ENCODE measurements at regions not wholly inside any gene's neighbourhood (a gene's known extent, or its start where the extent isn't known, plus 50 kb on each side); places are given as distances from the start of the nearest gene placed in this dataset.

DNA sequence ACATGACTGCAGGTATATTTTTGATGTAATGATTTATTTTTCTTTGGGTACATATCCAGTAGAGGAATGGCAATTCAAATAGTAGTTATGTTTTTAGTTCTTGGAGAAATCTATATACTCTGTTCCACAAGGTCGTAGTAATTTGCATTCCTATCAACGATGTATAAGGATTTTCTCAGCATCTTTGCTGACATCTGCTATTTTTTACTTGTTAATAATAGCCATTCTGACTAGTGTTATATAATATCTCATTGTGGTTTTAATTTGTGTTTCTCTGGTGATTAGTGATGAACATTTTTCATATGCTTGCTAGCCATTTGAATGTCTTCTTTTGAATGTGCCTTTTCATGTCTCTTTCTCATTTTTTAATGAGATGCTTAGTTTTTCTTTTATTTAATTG is 292.1 kb upstream of the RGS18 start:
- ATAC-seq, result no peak

DNA sequence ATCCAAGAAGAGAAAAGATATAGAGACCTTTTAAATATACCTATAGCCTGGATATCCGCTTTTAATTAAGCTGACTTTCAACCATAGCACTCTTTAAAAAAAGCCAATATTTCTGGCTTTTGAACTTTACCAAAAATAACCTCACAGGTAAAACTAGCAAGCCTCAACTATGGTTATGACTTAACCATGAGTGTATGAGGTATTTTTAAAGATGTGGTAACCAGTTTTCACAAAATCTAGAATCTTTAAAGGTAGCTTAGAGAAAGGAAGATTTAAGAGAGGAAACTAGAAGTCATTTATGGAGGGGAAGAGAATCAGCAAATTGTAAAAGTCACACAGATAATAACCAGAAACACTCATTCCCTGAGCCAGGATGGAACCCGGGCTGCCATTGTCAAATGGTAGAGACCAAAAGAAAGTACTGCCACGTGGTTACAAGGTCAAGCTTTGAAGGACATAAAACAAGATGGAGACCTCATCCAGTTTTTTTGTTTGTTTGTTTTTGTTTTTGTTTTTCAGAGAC is 288.4 kb upstream of the RGS18 start:
- no peak for ATAC-seq
- TF ChIP-seq, protein P1, sequence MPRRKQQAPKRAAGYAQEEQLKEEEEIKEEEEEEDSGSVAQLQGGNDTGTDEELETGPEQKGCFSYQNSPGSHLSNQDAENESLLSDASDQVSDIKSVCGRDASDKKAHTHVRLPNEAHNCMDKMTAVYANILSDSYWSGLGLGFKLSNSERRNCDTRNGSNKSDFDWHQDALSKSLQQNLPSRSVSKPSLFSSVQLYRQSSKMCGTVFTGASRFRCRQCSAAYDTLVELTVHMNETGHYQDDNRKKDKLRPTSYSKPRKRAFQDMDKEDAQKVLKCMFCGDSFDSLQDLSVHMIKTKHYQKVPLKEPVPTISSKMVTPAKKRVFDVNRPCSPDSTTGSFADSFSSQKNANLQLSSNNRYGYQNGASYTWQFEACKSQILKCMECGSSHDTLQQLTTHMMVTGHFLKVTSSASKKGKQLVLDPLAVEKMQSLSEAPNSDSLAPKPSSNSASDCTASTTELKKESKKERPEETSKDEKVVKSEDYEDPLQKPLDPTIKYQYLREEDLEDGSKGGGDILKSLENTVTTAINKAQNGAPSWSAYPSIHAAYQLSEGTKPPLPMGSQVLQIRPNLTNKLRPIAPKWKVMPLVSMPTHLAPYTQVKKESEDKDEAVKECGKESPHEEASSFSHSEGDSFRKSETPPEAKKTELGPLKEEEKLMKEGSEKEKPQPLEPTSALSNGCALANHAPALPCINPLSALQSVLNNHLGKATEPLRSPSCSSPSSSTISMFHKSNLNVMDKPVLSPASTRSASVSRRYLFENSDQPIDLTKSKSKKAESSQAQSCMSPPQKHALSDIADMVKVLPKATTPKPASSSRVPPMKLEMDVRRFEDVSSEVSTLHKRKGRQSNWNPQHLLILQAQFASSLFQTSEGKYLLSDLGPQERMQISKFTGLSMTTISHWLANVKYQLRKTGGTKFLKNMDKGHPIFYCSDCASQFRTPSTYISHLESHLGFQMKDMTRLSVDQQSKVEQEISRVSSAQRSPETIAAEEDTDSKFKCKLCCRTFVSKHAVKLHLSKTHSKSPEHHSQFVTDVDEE (CRISPR knock-in tag; IDR thresholded peaks at IDR 0.05), result no peak
- no peak for TF ChIP-seq BACH2 (CRISPR knock-in tag; IDR thresholded peaks at IDR 0.05; ENCODE audit: borderline replicate concordance)
- no peak for TF ChIP-seq GLIS3 (CRISPR knock-in tag; IDR thresholded peaks at IDR 0.05)
- TF ChIP-seq ZNF565 (CRISPR knock-in tag; conservative IDR thresholded peaks at IDR 0.05; ENCODE audit: low read depth), result no peak
- TF ChIP-seq ZNF8 (CRISPR knock-in tag; IDR thresholded peaks at IDR 0.05), result no peak
- TF ChIP-seq, protein P2, sequence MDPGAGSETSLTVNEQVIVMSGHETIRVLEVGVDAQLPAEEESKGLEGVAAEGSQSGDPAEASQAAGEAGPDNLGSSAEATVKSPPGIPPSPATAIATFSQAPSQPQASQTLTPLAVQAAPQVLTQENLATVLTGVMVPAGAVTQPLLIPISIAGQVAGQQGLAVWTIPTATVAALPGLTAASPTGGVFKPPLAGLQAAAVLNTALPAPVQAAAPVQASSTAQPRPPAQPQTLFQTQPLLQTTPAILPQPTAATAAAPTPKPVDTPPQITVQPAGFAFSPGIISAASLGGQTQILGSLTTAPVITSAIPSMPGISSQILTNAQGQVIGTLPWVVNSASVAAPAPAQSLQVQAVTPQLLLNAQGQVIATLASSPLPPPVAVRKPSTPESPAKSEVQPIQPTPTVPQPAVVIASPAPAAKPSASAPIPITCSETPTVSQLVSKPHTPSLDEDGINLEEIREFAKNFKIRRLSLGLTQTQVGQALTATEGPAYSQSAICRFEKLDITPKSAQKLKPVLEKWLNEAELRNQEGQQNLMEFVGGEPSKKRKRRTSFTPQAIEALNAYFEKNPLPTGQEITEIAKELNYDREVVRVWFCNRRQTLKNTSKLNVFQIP (CRISPR knock-in tag; IDR thresholded peaks at IDR 0.05; ENCODE audit: borderline replicate concordance, low read depth), result no peak
- TF ChIP-seq OSR1 (CRISPR knock-in tag; IDR thresholded peaks at IDR 0.05), result no peak
- TF ChIP-seq PPARA (CRISPR knock-in tag; IDR thresholded peaks at IDR 0.05; ENCODE audit: borderline replicate concordance), result no peak
- no peak for TF ChIP-seq ZFP3 (CRISPR knock-in tag; IDR thresholded peaks at IDR 0.05)
- no peak for TF ChIP-seq ZNF70 (CRISPR knock-in tag; IDR thresholded peaks at IDR 0.05)
- TF ChIP-seq SNAI2 (CRISPR knock-in tag; IDR thresholded peaks at IDR 0.05), result no peak
- TF ChIP-seq, protein P3, sequence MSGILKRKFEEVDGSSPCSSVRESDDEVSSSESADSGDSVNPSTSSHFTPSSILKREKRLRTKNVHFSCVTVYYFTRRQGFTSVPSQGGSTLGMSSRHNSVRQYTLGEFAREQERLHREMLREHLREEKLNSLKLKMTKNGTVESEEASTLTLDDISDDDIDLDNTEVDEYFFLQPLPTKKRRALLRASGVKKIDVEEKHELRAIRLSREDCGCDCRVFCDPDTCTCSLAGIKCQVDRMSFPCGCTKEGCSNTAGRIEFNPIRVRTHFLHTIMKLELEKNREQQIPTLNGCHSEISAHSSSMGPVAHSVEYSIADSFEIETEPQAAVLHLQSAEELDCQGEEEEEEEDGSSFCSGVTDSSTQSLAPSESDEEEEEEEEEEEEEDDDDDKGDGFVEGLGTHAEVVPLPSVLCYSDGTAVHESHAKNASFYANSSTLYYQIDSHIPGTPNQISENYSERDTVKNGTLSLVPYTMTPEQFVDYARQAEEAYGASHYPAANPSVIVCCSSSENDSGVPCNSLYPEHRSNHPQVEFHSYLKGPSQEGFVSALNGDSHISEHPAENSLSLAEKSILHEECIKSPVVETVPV (CRISPR knock-in tag; IDR thresholded peaks at IDR 0.05), result no peak
- no peak for TF ChIP-seq ISL1 (CRISPR knock-in tag; IDR thresholded peaks at IDR 0.05)
- no peak for TF ChIP-seq ARNTL (CRISPR knock-in tag; IDR thresholded peaks at IDR 0.05; ENCODE audit: borderline replicate concordance, low read depth)

More for the DNA sequence above, 292.1 kb upstream of the RGS18 start:
- no peak for TF ChIP-seq TOX (CRISPR knock-in tag; IDR thresholded peaks at IDR 0.05; ENCODE audit: borderline replicate concordance)
- TF ChIP-seq RARB (CRISPR knock-in tag; IDR thresholded peaks at IDR 0.05), result no peak
- no peak for TF ChIP-seq ZFP3 (CRISPR knock-in tag; IDR thresholded peaks at IDR 0.05)
- TF ChIP-seq BACH2 (CRISPR knock-in tag; IDR thresholded peaks at IDR 0.05; ENCODE audit: borderline replicate concordance), result no peak
- TF ChIP-seq ZNF70 (CRISPR knock-in tag; IDR thresholded peaks at IDR 0.05), result no peak
- no peak for TF ChIP-seq CSDC2 (CRISPR knock-in tag; IDR thresholded peaks at IDR 0.05)
- TF ChIP-seq ARNTL (CRISPR knock-in tag; IDR thresholded peaks at IDR 0.05; ENCODE audit: borderline replicate concordance, low read depth), result no peak
- no peak for TF ChIP-seq PPARA (CRISPR knock-in tag; IDR thresholded peaks at IDR 0.05; ENCODE audit: borderline replicate concordance)
- TF ChIP-seq ZNF8 (CRISPR knock-in tag; IDR thresholded peaks at IDR 0.05), result no peak
- no peak for TF ChIP-seq ZNF565 (CRISPR knock-in tag; conservative IDR thresholded peaks at IDR 0.05; ENCODE audit: low read depth)
- TF ChIP-seq, protein P2 (CRISPR knock-in tag; IDR thresholded peaks at IDR 0.05; ENCODE audit: borderline replicate concordance, low read depth), result no peak
- no peak for TF ChIP-seq ZC3H10 (CRISPR knock-in tag; IDR thresholded peaks at IDR 0.05)
- TF ChIP-seq ISL1 (CRISPR knock-in tag; IDR thresholded peaks at IDR 0.05), result no peak
- TF ChIP-seq SNAI2 (CRISPR knock-in tag; IDR thresholded peaks at IDR 0.05), result no peak
- TF ChIP-seq TCF4 (CRISPR knock-in tag; IDR thresholded peaks at IDR 0.05; ENCODE audit: borderline replicate concordance), result no peak

DNA sequence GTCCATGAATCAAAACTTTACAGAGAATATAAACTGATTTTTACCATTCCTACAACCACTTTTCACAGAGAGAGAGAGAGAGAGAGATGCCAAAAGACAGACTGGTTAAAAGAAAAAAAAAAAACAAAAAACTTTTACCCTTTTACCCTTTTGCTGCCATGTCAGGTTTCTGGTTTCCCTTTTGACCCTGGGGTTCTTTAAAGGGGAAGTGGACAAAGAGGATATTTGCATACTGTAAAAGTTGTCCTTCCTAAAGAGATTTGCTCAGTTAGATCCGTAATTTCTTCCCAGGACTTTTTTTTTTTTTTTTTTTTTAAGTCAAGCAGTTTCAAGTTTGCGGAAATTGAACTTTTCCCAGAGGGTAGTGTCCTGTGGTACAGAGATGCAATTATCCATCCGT is 287.8 kb upstream of the RGS18 start:
- TF ChIP-seq, protein P1 (CRISPR knock-in tag; IDR thresholded peaks at IDR 0.05), result no peak
- TF ChIP-seq ZFP3 (CRISPR knock-in tag; IDR thresholded peaks at IDR 0.05), result no peak
- TF ChIP-seq PPARA (CRISPR knock-in tag; IDR thresholded peaks at IDR 0.05; ENCODE audit: borderline replicate concordance), result no peak
- no peak for TF ChIP-seq ZNF70 (CRISPR knock-in tag; IDR thresholded peaks at IDR 0.05)
- ATAC-seq, result no peak

Data from SK-N-SH treated with all-trans-retinoic acid at 6 μM for 48 hours (cell line).